Neural crest cell (in vitro differentiated cells): ENCODE measurements at regions not wholly inside any gene's neighbourhood (a gene's known extent, or its start where the extent isn't known, plus 50 kb on each side); places are given as distances from the start of the nearest gene placed in this dataset.
A peak's percentile ranks its signal among the peaks of the same experiment; 100 is the strongest.

ENCODE experiments used
- DNase-seq: peaks from one replicate; pipeline ENCODE4 v3.0.0; 2021; ENCODE audit warnings: low read depth, mixed read lengths, low spot score
- H3K27ac Mint-ChIP-seq: one replicate; pipeline ENCODE4 v1.8.0; 2021; ENCODE audit warnings: mild to moderate bottlenecking, mixed read lengths; ENCODE audit not compliant: unreplicated experiment
- H3K27me3 Mint-ChIP-seq: 2 replicates; pipeline ENCODE4 v1.8.0; 2021; ENCODE audit warnings: low read depth, mild to moderate bottlenecking, mixed read lengths
- H3K36me3 Mint-ChIP-seq: 2 replicates; pipeline ENCODE4 v1.8.0; 2021; ENCODE audit warnings: low read depth, mild to moderate bottlenecking, mixed read lengths
- H3K4me1 Mint-ChIP-seq: 2 replicates; pipeline ENCODE4 v1.8.0; 2021; ENCODE audit warnings: mixed read lengths
- H3K4me3 Mint-ChIP-seq: one replicate; pipeline ENCODE4 v1.8.0; 2021; ENCODE audit warnings: mild to moderate bottlenecking, mixed read lengths
- H3K9me3 Mint-ChIP-seq: 2 replicates; pipeline ENCODE4 v1.8.0; 2021; ENCODE audit warnings: mixed read lengths
- CTCF ChIP-seq: fragments of 200-600 bp; sonication (generic); conservative IDR thresholded peaks from 2 replicates; pipeline ENCODE4 v1.5.0; 2021; ENCODE audit warnings: antibody characterized with exemption, mild to moderate bottlenecking

- H3K4me1 Mint-ChIP-seq = peaks cover 9% of the 10 kb centered on the region
- no peaks in the 10 kb centered on the region for H3K27me3 Mint-ChIP-seq
- no peak overlapping the region for H3K27ac Mint-ChIP-seq
- no peak overlapping the region for H3K4me3 Mint-ChIP-seq
- H3K9me3 Mint-ChIP-seq = no peaks in the 10 kb centered on the region
- no peak for DNase-seq
- no peaks in the 10 kb centered on the region for H3K36me3 Mint-ChIP-seq
- no peak for TF ChIP-seq CTCF
Observed at GRCh38 chr5:167973126-167973525, 318.3 kb upstream of the WWC1 start.

GRCh38 chr5:167984951-167985350, 306.5 kb upstream of the WWC1 start:
- Mint-ChIP-seq H3K27ac (no peak overlapping the region), H3K9me3 (peaks cover 5% of the 10 kb centered on the region), H3K4me3 (no peak overlapping the region), H3K36me3 (peaks cover 2% of the 10 kb centered on the region), H3K4me1 (peaks cover 8% of the 10 kb centered on the region), H3K27me3 (no peaks in the 10 kb centered on the region)
- no peak for TF ChIP-seq CTCF
- DNase-seq = no peak

GRCh38 chr5:167985373-167985772, 306.1 kb upstream of the WWC1 start:
- no peak for TF ChIP-seq CTCF
- Mint-ChIP-seq H3K4me3 (no peak overlapping the region), H3K27ac (no peak overlapping the region), H3K27me3 (no peaks in the 10 kb centered on the region), H3K9me3 (peaks cover 5% of the 10 kb centered on the region), H3K4me1 (peaks cover 8% of the 10 kb centered on the region), H3K36me3 (peaks cover 2% of the 10 kb centered on the region)
- no peak for DNase-seq

- Mint-ChIP-seq H3K4me3 (no peak overlapping the region), H3K27me3 (no peaks in the 10 kb centered on the region), H3K27ac (no peak overlapping the region), H3K36me3 (peaks cover 4% of the 10 kb centered on the region), H3K4me1 (peaks cover 8% of the 10 kb centered on the region), H3K9me3 (peaks cover 5% of the 10 kb centered on the region)
- TF ChIP-seq CTCF = no peak
- no peak for DNase-seq
Observed at GRCh38 chr5:167987490-167988280, 303.8 kb upstream of the WWC1 start.

GRCh38 chr5:167992868-167993267, 298.6 kb upstream of the WWC1 start:
- Mint-ChIP-seq H3K4me3 (no peak overlapping the region), H3K9me3 (peaks cover 5% of the 10 kb centered on the region), H3K27me3 (no peaks in the 10 kb centered on the region), H3K27ac (peak overlapping the region; percentile 50), H3K4me1 (no peaks in the 10 kb centered on the region), H3K36me3 (peaks cover 7% of the 10 kb centered on the region)
- no peak for TF ChIP-seq CTCF
- DNase-seq = no peak
